AG20443 (cell line): ENCODE measurements at regions not wholly inside any gene's neighbourhood (a gene's known extent, or its start where the extent isn't known, plus 50 kb on each side); places are given as distances from the start of the nearest gene placed in this dataset.
A peak's percentile ranks its signal among the peaks of the same experiment; 100 is the strongest.

Experiments
- DNase-seq: peaks from one replicate; pipeline ENCODE4 v3.0.0; 2012; ENCODE audit warnings: low spot score, mixed read lengths

DNA sequence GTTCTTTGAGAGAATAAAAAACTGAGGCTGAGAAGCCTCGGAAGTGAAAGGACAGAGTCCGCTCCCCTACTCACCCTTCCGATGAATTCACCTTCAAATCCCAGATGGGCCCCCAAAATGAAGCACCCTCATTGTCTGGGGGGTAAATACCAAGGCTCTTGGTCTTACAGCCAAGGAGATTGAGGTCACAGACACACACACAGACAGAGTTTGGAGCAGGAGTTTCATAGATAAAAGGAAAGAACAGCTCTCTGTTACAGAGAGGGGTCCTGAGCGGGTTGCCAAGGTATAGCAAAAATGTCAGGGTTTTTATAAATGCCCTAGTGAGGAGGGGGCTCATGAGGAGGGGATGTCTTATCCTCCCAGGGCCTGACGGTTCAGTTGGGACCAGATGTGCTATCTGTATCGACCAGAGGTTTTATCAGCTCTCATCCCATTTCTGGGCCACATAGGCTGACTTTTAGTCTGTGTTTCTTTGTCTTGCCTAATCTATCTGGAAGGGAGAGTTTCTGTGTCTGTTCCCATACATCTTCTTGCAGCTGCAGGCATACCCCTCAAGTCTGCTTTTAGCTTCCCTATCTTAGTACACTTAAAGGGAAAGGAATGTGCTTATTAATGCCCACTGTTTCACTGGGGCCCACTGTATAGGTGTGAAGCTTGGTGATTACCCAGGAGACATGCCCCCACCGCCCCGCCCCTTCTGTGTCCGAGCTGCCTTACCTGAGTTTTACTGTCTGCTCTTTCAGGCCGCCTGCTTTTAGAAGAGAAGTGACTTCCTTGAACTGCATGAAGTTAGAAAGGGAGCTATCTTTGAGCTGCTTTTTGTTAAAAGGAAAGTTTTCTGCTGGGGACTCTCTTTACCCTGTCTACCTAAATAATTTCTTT lies 66.8 kb upstream of the ATP11B start:
- DNase-seq = no peak

DNA sequence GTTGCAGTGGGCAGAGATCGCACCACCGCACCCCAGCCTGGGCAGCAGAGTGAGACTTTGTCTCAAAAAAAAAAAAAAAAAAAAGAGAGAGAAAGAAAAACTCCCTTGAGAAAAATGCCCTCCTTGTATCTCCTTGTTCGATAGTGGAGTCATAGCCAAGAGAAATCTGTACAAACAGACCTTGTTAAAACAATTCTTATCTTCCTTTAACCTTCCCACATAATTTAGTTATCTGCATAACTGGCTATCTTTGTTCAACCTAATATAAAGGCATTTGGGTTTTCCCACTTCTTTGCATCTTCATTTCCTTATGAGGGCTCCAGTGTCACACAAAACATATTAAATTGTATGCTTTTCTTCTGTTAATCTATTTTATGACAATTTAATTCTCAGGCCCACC lies 65.1 kb upstream of the ATP11B start:
- DNase-seq = no peak

DNA sequence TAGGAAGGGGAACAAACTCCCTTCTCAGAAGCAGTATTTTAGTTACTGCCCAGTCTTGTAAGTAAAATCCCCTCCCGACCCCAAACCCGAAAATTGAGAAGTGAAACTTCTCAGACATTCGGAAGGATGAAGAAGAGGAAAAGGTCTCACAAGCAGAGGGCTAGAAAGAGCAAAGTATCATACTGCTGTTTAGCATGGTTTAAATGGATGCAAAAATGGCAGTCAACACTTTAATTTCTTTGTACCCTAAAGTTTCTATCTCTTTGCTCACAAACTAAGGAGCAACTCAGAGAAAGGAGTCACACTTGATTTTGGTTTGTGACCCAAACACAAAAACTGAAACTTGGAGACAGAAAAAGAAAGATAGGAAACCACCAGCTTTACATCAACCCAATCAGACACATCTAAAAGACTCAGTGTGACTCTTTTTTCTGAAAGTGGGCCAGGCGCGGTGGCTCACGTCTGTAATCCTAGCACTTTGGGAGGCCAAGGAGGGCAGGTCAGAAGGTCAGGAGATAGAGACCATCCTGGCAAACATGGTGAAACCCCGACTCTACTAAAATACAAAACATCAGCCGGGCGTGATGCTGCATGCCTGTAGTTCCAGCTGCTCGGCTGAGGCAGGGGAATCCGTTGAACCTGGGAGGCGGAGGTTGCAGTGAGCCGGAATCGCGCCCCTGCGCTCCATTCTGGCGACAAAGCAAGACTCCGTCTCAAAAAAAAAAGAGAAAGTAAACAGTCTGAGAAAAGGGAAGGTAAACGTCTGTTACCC lies 63.2 kb upstream of the ATP11B start:
- no peak for DNase-seq

DNA sequence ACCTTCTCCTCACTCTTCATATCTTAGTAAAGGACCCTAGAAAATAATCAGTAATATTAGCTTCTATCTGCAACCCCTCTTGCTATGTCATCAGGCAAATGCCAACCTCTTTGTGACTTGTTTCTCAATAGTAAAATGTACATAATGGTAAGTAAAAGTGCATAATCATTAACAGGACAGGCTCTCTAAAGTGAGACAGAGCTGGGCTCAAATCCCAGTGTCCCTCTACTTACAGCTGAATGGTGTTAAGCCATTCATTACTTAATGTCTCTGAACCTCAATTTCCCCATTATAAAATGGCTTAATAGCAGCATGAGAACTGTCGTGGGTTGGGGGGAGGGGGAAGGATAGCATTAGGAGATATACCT lies 62.6 kb upstream of the ATP11B start:
- DNase-seq = no peak

DNA sequence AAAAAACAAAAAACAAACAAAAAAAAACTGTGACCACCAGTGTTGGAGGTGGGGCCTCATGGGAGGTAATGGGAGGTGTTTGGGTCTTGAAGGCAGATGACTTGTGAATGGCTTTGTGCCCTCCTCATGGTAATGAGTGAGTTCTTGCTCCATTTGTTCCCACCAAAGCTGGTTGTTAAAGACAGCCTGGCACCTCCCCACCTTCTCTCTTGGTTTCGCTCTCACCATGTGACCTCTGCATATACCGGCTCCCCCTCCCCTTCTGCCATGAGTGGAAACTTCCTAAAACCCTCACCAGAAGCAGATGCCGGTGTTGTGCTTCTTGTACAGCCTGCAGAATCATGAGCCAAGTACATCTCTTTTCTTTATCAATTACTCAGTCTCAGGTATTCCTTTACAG lies 61.5 kb upstream of the ATP11B start:
- DNase-seq = no peak

DNA sequence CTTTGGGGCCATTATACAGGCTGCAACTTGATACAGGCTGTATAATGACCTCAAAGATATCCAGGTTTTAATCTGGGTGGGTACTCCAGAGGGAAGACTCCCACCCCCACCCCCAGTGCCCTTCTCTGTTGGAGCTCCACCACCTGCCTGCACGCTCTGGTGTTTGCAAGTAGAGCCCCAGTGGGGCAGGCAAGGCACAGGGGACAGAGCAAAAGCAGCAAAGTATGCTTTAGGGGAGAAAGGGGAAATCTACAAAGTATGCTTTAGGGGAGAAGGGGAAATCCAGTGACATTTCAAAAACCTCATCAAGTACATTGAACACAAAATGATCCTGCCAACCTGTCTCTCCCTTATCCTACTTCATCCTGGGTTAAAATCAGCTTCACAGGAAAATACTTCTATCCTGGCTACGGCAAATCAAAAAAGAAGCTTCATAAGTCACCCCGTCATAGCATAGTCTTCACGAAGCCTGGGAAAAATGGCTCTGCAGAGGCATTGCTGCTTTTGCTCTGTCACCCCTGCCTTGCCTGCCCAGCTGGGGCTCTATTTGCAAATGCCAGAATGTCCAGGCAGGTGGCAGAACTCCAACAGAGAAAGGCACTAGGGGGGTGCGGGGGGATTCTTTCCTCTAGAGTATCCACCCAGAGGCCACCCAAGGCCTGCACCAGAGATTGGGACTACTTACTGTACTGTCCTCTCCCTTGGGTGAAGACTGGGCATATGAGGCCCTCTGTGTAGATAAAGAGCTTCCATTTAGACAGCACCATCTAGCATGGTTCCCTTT lies 60.9 kb upstream of the ATP11B start:
- no peak for DNase-seq

DNA sequence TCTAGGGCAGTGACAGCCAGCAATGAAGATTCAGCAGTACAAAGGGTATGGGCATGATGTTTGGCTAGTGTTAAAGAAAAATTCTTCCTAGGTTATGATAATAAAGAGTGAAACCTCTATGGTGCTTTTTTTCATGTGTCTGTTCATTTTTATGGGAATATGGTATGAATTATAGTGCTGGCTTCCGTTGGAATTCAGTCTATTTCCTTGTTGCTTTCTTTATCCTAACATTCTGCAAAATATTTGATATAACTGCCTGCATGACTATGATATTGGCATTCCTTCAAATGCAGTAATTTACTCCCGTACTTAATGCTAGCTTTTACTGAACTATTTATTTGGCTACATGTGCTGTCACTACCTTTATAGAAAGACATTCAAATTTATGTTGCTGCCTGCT lies 57.6 kb upstream of the ATP11B start:
- DNase-seq = peak; percentile 20

DNA sequence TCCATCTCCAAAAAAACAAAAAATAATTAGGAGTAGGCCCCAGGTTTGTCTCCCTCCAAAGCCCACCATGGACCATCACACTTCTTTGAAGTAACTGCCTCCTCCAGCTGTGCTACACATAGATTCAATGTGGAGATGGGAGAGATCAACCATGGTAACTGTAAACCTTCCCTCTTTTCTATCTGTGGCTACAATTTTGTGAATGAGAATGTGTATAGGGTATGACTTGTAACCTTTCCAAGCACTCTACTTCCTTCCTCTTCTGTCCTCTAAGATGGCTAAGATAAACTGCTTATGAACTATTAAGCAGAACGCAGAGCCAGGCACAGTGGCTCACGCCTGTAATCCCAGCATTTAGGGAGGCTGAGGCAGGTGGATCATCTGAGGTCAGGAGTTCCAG lies 55.5 kb upstream of the ATP11B start:
- no peak for DNase-seq

DNA sequence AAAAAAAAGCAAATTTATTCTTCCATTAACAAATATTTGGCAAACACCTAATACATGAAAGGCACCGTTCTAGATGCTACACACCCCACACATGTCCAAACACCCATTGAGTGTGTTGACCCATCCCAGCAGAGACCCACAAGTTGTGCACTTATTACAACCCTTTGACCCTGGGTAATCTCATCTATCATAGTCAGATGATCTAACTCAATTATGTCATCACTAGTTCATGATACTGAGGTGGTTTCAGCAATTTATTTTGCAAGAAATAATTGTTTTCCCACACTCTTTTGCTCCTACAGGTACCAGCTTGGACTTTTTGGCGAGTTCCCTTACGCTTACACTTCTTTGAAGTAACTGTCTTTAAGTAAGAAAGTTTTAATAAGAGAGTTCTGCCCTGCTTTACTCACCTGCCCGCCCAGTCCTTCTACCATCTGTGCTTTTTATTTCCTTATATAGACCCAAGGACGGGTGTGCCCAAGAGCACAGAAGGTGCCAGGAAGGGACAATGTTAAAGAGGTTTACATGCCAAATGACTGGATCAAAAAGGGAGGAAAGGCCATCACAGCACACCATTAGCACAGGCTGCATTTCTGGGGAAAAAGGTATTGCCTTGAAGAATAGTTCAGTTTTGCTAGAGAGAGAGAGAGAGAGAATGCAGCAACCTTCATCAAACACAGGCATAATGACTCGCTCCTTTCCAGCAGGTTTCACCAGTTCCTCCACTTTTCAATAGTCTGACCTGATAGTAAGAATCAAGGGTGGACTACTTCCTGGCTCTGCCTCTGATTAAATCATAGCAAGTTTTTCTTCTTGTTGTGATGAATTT lies 54.5 kb upstream of the ATP11B start:
- no peak for DNase-seq

DNA sequence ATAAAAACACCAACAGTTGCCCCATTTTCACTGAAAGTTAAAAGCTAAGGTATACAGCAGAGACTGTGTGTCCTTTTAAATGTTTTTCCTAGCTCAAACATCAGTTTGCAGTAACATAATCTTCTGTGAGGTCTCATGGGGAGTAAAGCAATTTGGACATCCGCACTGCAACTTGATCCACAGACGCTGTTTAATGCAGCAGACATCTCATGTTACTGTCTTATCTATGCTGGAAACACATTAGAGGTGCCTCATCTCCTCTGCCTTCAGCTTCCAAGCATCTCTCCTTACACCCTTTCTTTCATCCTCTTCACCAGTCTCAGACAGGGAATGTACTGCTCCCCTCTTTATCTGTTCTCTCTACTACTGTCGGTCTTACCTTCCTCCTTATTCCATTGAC lies 53.7 kb upstream of the ATP11B start:
- DNase-seq = no peak

DNA sequence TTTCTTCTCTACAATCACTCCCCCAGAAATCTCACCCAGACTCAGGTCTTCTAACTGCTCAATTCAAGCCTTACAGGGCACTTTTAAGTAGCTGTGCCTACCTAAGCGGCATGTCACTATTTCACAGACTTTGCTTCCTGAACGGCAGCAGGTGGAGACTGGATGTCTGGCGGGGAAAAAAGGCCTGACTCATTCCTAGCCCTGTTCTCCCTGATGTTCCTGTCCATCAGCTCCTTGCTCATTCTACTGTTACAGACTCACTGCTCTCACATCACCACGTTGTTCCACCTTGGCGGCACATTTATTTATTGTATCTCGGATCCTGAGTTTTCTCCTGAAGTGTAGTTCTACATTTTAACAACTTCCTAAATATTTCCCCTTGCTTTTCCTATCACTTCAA lies 52.6 kb upstream of the ATP11B start:
- no peak for DNase-seq

DNA sequence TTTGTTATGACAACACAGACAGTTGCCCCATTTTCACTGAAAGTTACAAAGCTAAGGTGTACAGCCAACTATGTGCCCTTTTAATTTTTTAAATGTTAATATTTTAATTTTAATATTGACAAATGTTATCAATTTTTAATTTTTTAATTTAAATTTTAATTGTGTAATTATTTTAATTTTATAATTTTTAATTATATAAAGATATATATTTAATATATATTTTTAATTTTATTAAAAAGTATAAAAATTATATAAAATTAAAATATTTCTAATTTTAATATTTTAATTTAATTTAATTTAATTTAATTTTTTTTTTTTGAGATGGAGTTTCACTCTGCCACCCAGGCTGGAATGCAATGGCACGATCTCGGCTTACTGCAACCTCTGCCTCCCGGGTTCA lies 52.1 kb upstream of the ATP11B start:
- no peak for DNase-seq
